ENCODE measurements at regions not wholly inside any gene's neighbourhood (a gene's known extent, or its start where the extent isn't known, plus 50 kb on each side); places are given as distances from the start of the nearest gene placed in this dataset.
"Not testable (repeated sequence)": the region's sequence is repeated elsewhere in the genome, so short reads cannot be mapped to it uniquely, and the experiment has no call there.

DNA sequence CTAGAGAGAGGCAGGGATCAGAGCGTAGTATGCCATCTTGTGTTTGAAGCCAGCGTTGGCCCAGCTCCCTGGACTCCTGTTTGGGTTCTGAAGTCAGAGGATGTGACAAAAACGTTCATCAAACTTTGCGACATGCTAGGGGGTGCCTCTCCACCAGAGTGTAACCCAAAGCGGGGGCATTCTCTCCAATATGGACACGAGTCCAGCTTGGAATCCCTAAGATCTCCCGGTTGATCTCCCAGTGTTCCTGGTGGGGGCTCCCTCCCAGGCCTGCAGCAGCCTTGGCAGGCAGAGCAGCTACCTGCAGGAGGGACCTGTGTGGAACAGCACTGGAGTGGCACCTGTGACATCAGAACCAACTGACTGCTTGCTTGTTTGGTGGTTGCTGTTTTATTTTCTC is 218.8 kb upstream of the ECI2 start:
- DNase-seq (ENCODE audit: low read depth, low spot score) = no peak

DNA sequence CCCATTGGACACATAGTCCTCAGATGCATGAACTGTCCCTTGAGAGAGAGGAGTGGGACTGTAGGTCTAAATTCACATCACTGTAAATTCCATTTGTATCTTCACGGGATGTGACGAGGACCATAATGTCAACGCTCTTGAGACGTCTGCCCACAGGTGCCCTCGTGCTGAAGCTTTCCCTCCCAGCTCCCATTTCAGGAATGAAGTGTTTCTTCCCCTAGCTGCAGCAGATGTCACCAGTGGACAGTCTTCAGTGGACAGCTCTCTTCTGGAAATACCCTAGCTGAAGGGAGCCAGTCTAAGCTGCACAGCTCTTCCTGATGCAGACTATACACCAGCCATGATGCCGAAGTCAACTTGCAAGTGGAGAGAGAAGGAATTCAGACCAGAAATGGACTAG is 217.4 kb upstream of the ECI2 start:
- no peak for DNase-seq (ENCODE audit: low read depth, low spot score)

DNA sequence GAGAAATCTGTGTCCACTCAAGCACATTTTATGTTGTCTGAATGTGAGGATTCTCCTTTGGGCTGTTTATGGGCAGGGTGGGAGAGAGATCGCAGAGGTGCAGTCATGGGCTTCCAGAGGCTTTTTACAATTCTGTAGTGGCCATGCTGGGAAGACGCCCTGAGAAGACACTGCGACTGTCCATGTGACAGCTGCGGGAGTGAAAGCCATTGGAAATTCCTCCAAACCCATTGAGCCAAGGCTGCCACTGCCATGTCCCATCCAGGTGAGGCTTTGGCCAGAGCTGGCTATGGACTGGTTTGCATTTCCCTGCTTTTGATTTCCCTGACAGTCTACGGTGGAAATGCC is 216.9 kb upstream of the ECI2 start:
- no peak for DNase-seq (ENCODE audit: low read depth, low spot score)

DNA sequence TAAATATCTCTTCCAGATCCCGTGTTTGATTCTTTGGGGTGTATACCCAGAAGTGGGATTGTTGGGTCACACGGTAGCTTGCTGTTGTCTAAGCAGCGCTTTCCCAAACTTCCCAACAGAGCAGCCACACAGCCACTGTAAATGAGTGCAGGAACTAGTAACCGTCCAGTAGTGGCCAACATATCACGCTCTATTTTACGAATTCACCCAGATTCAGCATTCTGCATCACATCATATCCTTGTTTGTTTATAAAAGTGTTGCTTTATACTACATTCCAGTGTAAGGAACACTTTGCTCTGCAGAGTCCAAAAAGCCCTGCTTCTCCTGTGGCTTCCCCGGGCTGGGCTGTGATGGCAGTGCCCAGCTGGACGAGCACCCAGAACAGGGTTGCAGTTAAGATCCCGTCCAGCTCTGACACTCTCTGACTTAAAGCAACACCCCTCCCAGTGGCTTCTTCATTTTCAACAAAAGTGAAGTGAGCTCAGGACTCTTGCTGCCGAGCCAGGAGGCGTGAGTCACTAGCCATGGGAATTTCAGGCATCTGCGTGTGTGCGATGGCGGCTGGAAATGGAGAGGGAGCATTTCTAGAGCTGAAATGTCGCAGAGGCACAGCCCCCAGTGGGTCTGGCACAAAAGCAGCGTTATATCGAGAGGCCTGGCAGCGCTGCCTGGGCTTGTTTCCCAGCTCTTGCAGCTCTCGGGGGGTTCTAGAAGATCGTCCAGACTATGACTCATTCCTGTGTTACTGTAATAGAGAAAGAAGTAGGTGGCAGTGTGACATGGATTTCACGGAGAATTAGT is 216.3 kb upstream of the ECI2 start:
- DNase-seq (ENCODE audit: low read depth, low spot score) = no peak

DNA sequence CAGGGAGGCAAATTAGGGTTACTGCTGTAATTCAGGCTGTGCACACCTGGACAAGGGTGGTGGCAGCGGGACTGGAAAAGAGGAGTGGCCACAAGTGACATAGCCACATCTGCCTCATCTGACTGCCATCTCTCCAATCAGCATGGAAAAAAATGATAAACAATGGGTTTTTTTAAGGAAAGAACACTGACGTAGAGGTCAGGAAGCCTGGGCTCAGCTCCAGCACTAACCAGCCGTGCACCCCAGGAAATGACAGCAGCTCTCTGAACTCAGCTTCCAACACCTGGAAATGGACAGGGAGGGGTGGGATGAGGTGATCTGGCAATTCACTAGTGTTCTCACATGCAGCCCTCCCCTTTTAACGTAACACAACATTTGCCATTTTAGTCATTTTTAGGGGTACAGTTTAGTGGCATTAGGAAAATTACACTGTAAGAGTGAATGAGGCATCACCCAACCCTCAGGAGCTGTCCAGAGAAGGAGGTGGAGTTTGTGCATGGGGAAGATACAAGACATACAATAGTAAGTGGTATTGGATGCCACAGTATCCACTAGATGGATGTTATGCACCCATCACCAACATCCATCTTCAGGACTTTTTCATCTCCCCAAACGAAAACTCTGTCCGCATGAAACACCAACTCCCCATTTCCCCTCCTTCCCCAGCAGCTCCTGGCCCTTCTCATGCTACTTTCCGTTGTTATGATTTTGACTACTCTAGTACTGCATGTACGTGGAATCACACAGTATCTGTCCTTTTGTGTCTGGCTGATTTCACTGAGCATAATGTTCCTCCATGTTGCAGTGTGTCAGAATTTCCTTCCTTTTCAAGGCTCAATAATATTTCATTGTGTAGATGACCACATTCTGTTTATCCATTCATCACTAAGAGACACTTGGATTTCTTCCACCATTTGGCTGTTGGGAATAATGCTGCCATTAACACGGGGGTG is 215.5 kb upstream of the ECI2 start:
- no peak for DNase-seq (ENCODE audit: low read depth, low spot score)

DNA sequence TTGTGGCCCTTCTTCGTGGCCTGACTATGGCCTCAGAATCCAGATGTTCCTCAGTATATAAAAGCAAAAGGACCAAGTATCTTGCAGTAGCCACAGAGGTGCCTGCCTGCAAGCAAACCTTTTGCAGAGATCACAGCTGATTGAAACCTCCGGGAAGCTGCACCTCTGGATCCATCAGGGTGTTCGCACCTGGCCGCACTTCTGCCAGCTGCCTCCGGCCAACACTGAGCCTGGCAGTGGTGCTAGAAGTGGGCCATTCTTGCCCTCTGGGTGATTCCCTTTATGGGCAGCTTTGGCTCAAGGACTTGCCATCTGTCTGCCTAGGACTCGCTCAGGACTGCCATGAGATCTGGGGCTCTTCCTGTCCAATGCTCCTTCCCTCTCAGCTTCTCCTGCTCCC is 214.6 kb upstream of the ECI2 start:
- DNase-seq (ENCODE audit: low read depth, low spot score) = no peak

DNA sequence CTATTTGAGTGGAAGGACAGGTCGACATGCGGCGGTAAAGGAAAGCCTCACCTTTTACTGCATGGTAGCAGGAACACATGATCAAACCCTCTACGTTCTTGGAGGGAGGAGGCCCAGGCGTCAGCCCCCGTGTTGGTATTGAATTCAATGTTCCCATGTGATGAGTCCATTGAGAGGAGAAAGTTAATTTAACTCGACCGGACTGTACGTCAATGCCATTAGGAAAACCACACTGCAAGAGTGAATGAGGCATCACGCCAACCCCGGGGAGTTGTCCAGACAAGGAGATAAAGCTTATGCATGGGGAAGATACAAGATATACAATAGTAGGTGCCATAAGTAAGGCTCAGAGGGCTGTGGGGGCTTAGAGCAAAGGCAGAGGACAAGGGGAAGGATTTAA is 213.9 kb upstream of the ECI2 start:
- DNase-seq (ENCODE audit: low read depth, low spot score) = no peak

DNA sequence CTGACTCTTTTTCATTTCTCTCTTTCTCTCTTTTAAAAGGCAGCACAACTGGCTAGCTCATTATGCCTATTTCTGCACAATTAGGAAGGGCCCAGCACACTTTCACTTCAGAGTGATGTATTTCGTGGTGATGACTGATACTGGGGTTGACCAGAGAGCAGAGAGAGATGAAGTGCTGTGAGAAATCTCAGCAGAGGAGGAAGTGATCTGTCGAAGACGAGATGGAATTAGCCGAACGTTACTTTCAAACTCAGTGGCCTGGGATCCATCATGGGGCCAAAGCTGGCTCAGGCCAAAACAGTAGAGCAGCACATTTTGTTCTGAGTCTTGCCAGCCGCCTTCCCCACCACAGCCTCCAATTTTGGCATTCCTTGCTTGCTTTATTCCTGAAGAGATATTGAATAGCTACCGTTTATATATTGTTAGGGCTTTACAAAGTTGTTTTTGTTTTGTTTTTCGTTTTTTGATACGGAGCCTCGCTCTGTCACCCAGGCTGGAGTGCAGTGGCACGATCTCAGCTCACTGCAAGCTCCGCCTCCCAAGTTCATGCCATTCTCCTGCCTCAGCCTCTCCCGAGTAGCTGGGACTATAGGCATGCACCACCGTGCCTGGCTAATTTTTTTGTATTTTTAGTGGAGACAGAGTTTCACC is 213.2 kb upstream of the ECI2 start:
- no peak for DNase-seq (ENCODE audit: low read depth, low spot score)

DNA sequence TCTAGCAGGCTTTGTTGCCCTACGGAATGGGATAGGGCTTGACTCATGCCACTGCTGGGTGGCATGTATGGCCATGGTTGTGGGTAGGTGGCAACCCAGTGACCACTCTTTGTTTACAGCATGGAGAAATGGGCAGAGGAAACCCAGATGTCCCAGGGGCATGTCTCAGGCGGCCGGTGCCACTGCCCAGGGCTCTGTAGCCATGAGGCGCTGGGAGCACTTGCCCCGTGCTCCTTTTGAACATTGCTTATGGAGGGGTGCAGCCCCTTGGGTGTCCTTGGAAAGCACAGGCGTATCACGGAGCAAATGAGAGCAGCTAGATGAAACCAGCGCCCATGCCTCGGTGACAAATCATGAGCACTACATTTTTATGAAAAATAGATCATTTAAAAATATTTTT is 212.5 kb upstream of the ECI2 start:
- DNase-seq (ENCODE audit: low read depth, low spot score) = no peak

DNA sequence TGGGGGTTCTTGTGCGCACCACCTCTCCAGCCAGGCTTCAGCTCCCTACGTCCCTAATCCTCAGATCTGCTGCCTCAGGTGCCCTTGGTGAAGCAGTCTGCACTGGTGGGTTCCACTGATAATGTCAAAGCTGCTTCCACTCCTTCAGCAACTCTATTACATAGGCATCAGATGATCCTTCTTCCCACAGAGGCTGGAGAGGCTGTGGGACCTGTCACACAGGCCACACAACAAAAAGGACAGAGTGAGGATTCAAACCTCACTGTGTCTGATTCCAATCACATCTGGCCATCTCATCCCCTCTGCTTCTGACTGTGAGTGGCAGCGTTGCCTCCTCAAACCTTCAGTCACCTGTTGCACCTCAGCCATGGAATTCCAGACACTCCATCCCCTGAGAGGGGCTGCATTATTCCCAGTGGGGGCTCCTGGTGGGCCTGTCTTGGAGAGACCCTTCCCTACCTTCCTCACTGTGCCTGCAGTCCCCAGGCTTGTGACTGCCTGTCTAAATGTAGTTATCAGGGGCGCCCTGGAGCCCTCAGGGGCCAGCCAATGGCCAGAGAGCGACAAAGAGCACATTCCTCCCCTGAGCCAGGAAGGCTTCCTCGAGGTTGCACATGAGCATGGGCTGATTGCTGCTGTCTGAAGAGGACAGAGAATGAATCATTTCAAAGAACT is 211.4 kb upstream of the ECI2 start:
- no peak for DNase-seq (ENCODE audit: low read depth, low spot score)

DNA sequence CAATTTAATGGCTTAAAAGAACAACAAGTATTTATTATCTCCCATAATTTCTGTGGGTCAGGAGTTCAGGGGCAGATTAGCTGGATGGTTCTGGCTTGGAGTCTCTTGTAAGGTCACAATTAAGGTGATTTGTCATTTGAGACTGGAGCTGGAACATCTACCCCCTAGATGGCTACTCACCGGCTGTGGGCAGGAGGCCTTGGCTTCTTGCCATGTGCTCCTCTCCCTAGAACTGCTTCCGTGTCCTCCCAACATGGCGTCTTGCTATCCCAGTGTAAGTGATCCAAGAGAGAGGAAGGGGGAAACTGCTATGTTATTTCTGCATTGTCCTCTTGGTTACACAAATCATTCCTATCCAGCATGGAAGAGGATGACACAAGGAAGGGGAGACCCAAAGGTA is 210.2 kb upstream of the ECI2 start:
- DNase-seq (ENCODE audit: low read depth, low spot score) = no peak

DNA sequence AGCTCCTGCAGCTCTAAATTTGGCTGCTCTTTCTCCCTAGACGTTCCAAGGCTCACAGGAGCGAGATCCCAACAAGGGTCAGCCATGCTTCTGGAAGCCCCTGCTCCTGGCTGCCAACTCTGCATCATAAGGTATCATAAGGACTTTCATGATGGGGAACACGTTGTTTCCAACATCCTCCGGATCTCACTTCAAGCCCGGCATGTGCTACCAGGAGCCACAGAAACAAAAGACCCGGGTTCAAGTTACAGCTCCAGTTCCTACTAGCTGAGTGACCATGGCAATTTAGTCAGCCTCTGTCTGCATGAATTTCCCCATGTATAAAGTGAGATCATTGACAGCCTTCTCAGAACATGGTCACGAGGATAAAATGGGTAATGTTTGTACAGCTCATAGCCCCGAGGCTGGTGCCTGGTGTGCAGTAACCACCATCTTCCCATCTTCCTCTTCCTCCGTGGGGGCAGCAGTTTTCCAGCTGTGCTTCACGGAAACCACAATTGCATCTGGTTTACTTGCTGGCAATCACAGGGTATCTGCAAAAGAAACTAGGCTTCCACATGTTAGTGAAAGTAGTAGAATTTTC is 209.0 kb upstream of the ECI2 start:
- peak; percentile 73 for DNase-seq (ENCODE audit: low read depth, low spot score)

DNA sequence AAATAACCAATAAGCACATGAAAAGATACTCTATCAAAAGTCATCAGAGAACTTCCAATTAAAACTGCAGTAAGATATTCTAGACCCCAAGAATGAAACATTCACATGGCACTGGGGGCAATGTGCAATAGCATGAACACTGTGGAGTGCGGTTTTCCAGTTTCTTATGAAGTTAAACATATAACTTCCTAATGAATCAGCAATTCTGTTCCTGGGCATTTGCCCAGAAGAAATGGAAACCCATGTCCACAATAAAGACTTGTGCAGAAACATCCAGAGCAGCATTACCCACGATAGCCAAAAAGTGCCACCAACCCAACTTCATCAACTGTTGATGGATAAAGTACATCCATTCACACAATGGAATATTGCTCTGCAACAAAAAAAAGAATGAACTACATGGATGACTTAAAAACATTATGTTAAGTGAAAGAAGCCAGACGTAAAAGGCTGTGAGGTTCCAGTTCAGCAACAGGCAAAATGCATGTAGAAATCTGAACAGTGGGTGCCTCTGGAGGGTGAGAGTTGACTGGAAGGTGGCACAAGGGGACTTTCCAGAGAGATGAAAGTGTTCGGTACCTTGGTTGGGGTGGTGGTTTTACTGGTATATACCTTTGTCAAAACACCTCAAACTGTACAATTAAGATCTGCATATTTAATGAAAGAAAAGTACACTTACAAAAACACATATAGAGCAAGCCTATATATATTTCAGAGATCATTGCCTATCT is 207.2 kb upstream of the ECI2 start:
- DNase-seq (ENCODE audit: low read depth, low spot score) = no peak

DNA sequence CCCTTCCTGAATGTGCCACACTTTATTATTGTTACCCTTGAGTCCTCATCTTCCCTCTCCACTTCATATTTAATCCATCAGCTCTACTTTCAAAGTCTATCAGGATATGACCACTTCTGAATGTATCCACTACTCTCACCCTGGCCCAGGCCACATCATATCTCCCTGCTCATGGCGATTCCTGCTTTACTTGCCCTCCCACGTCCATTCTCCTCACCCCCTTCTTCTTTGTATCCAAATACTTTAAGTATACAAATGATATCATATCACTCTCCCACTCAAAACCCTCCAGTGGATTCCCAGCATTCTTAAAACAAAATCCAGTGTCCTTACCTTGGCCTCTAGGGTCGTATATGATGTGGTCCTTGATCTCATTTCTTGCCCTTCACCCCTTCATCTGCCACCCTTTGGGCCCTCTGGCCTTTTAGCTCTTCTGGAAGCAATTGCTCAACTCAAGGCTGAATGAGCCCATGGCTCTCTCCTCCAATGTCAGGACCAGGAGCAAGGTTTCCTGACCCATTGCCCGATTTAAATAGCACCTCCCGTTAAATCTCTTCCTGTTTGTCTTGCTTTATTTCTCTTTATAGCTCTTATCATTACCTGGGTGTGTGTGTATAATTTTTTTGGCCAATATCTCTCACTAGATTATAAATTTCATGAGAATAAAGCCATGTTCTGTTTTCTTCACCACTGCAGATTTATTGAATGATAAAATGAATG is 205.9 kb upstream of the ECI2 start:
- no peak for DNase-seq (ENCODE audit: low read depth, low spot score)

DNA sequence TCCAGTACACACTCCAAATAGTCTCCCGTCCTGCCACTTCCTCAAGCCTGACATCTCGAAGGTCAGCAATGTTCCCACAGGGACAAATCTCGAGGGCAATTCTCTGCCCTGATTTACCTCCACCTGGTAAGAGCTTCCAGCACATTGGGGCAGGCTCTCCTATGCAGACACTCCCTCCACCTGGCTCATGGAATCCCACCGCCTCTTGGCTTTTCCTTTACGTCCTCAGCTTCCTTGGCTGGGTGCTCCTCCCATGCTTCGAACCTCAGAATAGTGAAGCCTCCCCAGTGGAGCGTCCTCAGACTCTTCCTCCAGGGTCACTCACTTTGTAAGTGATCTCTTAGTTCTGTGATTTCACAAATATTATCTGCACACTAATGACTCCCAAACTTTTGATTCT is 205.2 kb upstream of the ECI2 start:
- no peak for DNase-seq (ENCODE audit: low read depth, low spot score)

DNA sequence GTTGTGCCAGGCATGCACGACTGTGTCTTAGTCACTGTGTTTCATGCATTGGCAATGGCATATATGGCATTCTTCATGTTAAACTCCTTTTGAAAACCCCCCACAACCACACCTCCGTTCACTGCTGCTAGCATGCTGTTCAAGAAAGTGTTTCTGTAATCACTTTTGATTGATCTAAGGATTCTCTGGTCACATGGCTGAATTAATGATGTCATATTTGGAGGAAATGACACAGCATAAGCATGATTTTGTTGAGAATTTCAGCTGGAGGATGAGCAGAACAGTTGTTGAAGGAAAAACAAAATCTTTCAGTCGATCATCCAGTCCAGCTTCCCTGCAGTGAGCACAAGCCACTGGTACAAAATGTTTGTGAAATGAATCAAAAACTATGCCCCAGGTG is 203.5 kb upstream of the ECI2 start:
- DNase-seq (ENCODE audit: low read depth, low spot score) = peak; percentile 31

DNA sequence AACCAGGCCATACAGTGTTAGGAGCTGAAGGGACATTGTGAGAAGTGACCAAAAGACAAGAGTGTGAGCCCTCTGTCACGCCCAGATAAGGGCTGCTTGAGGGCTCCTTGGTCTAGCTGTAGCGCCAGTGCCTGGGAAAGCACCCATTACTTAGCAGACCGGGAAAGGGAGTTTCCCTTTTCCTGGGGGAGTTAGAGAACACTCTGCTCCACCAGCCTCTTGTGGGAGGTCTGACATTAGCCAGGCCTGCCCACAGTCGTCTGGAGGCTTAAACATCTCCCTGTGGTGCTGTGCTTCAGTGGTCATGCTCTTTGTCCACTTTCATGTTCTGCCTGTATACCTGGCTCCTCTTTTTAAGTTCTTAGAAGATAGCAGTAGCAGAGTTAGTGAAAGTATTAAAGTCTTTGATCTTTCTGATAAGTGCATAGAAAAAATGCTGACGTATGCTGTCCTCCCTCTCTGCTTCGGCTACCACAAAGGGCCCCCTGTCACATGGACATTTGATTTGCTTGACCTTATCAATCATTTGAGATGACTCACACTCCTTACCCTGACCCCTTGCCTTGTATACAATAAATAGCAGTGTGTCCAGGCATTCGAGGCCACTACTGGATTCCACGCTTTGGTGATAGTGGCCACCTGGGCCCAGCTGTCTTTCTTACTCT is 201.5 kb upstream of the ECI2 start:
- DNase-seq (ENCODE audit: low read depth, low spot score) = no peak

DNA sequence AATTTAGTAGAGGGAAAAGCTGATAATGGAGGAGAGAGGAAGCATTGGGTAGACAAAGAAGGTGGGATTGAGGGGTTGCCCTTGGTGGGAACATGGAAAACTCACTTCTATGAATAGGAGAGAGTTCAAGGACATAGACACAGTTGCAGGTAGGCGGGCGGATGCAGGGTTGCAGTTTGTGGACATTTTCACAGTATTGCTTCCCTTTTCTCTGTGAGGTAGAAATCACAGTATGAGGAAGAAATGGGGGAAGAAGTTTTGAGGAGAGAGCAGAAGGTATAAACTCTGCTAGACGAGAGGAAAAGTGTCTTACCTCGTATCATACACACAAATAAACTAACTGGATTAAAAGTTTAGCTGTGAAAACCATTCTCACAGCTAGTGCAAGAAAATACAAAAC is 200.7 kb upstream of the ECI2 start:
- DNase-seq (ENCODE audit: low read depth, low spot score) = no peak

DNA sequence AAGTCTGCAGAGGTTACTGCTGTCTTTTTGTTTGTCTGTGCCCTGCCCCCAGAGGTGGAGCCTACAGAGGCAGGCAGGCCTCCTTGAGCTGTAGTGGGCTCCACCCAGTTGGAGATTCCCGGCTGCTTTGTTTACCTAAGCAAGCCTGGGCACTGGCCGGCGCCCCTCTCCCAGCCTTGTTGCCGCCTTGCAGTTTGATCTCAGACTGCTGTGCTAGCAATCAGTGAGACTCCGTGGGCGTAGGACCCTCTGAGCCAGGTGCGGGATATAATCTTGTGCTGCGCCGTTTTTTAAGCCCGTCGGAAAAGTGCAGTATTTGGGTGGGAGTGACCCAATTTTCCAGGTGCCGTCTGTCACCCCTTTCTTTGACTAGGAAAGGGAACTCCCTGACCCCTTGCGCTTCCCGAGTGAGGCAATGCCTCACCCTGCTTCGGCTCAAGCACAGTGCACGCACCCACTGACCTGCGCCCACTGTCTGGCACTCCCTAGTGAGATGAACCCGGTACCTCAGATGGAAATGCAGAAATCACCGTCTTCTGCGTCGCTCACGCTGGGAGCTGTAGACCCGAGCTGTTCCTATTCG is 198.9 kb upstream of the ECI2 start:
- DNase-seq (ENCODE audit: low read depth, low spot score) = not testable (repeated sequence)

Data from smooth muscle cell of the brain vasculature (primary cell).